ENCODE measurements at regions not wholly inside any gene's neighbourhood (a gene's known extent, or its start where the extent isn't known, plus 50 kb on each side); places are given as distances from the start of the nearest gene placed in this dataset.
"Not testable (repeated sequence)": the region's sequence is repeated elsewhere in the genome, so short reads cannot be mapped to it uniquely, and the experiment has no call there.

DNA sequence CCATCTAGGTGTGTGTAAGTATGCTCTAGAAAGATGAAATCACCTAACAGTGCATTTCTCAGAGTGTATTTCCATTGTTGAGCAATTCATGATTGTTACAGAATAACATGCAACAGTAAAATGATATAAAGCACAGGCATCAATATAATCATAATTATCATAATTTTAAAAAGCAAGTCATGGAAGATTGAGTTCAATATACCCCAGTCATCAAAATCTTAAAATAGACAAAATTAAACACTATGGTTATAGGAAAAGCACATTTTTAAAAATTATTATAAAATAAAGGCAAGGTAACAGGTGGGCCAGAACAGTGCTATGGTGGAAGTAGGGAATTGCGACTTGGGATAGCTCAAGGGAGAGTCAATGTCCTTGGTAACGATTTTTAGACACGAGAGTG, 555.4 kb upstream of the VRK2 start (continued):
- TF ChIP-seq, protein P1, sequence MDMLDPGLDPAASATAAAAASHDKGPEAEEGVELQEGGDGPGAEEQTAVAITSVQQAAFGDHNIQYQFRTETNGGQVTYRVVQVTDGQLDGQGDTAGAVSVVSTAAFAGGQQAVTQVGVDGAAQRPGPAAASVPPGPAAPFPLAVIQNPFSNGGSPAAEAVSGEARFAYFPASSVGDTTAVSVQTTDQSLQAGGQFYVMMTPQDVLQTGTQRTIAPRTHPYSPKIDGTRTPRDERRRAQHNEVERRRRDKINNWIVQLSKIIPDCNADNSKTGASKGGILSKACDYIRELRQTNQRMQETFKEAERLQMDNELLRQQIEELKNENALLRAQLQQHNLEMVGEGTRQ (IDR thresholded peaks at IDR 0.05; ENCODE audit: borderline replicate concordance, low read depth, low read length), result no peak

- CTCF ChIA-PET, POLR2A ChIA-PET: not testable (repeated sequence)
Observed at GRCh38 chr2:57493966-57494365, 552.6 kb upstream of the VRK2 start.

GRCh38 chr2:57497489-57498096, 549.0 kb upstream of the VRK2 start:
- Histone ChIP-seq H3K9me3 (no peaks in the 10 kb centered on the region), H3K27ac (ENCODE audit: low read depth in 2 of 2, low read length in 1 of 2) (peak overlapping the region in 1 of 2 experiments; percentile 34; a peak in 2 of 4 replicates), H3K4me1 (ENCODE audit: control insufficient read depth in 1 of 2, insufficient read depth in 2 of 2, low read depth in 1 of 2, low read length in 1 of 2) (no peaks in the 10 kb centered on the region; a peak in 1 of 4 replicates), H3K27me3 (ENCODE audit: insufficient read depth) (no peaks in the 10 kb centered on the region), H4K20me1 (ENCODE audit: insufficient read depth) (no peaks in the 10 kb centered on the region), H3K4me2 (no peak overlapping the region), H3K9me2 (no peaks in the 10 kb centered on the region), H3F3A (replicated peaks; ENCODE audit: insufficient read depth) (no peaks in the 10 kb centered on the region), H3K9ac (no peak overlapping the region), H3K79me2 (ENCODE audit: insufficient read depth) (no peaks in the 10 kb centered on the region), H2AFZ (ENCODE audit: low read depth) (peak overlapping the region; percentile 47), H3K4me3 (ENCODE audit: low read depth in 2 of 2, low read length in 1 of 2) (no peak overlapping the region; a peak in 1 of 4 replicates), H3K36me3 (replicated peaks in 1 of 2; ENCODE audit: control insufficient read depth in 1 of 2, insufficient read depth in 2 of 2, low read length in 1 of 2) (no peaks in the 10 kb centered on the region)
- under 1% methylated on average over 3 of the region's 3 CpGs for WGBS (ENCODE audit: low lambda C conversion rate)
- peak; percentile 35 for DNase-seq
- ChIA-PET POLR2A (no interaction called here), CTCF (interaction anchor here (0.6 to 2.4 kb wide), 23 partner anchors 10 to 1317 kb away, joined by 3 to 15 read pairs (median 4); partner anchors contain the start of gene CCDC85A)
- TF ChIP-seq SMC3 (IDR thresholded peaks at IDR 0.05; ENCODE audit: low read depth, low read length) (peak; percentile 81), TCF12 (IDR thresholded peaks at IDR 0.05) (no peak), RCOR1 (IDR thresholded peaks at IDR 0.05; ENCODE audit: low read length) (no peak), FOXJ3 (CRISPR knock-in tag; IDR thresholded peaks at IDR 0.05) (no peak), YY1 (IDR thresholded peaks at IDR 0.05; ENCODE audit: low read depth) (no peak), TEAD4 (IDR thresholded peaks at IDR 0.05; ENCODE audit: borderline replicate concordance, insufficient read depth) (no peak), RAD21 (IDR thresholded peaks at IDR 0.05; ENCODE audit: low read length) (peak; percentile 81), REST (IDR thresholded peaks at IDR 0.05; ENCODE audit: low read depth, low read length) (no peak), GABPA (IDR thresholded peaks at IDR 0.05; ENCODE audit: low read depth) (no peak), SIN3A (IDR thresholded peaks at IDR 0.05; ENCODE audit: borderline replicate concordance, low read depth, low read length) (no peak), MXI1 (IDR thresholded peaks at IDR 0.05; ENCODE audit: low read depth, low read length) (no peak), EZH2phosphoT487 (IDR thresholded peaks at IDR 0.05; ENCODE audit: borderline replicate concordance, low read depth) (no peak), PBX3 (IDR thresholded peaks at IDR 0.05) (no peak)
- TF ChIP-seq, protein P2, sequence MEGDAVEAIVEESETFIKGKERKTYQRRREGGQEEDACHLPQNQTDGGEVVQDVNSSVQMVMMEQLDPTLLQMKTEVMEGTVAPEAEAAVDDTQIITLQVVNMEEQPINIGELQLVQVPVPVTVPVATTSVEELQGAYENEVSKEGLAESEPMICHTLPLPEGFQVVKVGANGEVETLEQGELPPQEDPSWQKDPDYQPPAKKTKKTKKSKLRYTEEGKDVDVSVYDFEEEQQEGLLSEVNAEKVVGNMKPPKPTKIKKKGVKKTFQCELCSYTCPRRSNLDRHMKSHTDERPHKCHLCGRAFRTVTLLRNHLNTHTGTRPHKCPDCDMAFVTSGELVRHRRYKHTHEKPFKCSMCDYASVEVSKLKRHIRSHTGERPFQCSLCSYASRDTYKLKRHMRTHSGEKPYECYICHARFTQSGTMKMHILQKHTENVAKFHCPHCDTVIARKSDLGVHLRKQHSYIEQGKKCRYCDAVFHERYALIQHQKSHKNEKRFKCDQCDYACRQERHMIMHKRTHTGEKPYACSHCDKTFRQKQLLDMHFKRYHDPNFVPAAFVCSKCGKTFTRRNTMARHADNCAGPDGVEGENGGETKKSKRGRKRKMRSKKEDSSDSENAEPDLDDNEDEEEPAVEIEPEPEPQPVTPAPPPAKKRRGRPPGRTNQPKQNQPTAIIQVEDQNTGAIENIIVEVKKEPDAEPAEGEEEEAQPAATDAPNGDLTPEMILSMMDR (IDR thresholded peaks at IDR 0.05), result peak; percentile 90
- TF ChIP-seq, protein P3, sequence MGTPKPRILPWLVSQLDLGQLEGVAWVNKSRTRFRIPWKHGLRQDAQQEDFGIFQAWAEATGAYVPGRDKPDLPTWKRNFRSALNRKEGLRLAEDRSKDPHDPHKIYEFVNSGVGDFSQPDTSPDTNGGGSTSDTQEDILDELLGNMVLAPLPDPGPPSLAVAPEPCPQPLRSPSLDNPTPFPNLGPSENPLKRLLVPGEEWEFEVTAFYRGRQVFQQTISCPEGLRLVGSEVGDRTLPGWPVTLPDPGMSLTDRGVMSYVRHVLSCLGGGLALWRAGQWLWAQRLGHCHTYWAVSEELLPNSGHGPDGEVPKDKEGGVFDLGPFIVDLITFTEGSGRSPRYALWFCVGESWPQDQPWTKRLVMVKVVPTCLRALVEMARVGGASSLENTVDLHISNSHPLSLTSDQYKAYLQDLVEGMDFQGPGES (IDR thresholded peaks at IDR 0.05; ENCODE audit: low read depth, low read length), result no peak

More at GRCh38 chr2:57493966-57494365, 552.6 kb upstream of the VRK2 start:
- DNase-seq; H4K20me1 ChIP-seq (ENCODE audit: insufficient read depth); H3K36me3 ChIP-seq (replicated peaks in 1 of 2; ENCODE audit: control insufficient read depth in 1 of 2, insufficient read depth in 2 of 2, low read length in 1 of 2); H2AFZ ChIP-seq (ENCODE audit: low read depth); H3K27ac ChIP-seq (ENCODE audit: low read depth in 2 of 2, low read length in 1 of 2); H3K4me2 ChIP-seq; H3K4me3 ChIP-seq (ENCODE audit: low read depth in 2 of 2, low read length in 1 of 2); H3K9me2 ChIP-seq; H3K4me1 ChIP-seq (ENCODE audit: control insufficient read depth in 1 of 2, insufficient read depth in 2 of 2, low read depth in 1 of 2, low read length in 1 of 2); H3K9ac ChIP-seq; H3K27me3 ChIP-seq (ENCODE audit: insufficient read depth); H3K79me2 ChIP-seq (ENCODE audit: insufficient read depth); H3F3A ChIP-seq (replicated peaks; ENCODE audit: insufficient read depth); H3K9me3 ChIP-seq: not testable (repeated sequence)
- WGBS (ENCODE audit: low lambda C conversion rate), result 79% methylated on average over 4 of the region's 4 CpGs
